ENCODE measurements at regions not wholly inside any gene's neighbourhood (a gene's known extent, or its start where the extent isn't known, plus 50 kb on each side); places are given as distances from the start of the nearest gene placed in this dataset.

DNA sequence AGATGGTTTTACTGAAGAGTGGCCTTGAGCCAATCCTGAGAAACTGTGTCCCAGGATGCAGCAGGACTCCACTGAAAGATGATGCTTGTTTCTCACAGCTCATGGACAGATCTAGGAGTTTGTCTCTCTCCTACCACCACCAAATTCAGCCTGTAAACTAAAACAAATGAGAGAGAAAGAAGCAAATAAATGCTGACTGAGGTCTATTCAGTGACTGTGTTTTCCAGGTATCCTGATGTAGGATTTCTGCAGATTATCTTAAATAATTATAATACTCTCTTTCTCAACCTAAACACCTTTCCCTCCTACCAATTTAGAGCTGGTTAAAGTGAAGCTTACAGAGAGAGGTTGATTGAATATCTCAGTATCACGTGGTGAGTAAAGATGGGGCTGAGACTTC is 599.6 kb upstream of the LCORL start:
- Histone ChIP-seq H3K4me1 (replicated peaks; ENCODE audit: insufficient read depth) (no peaks in the 10 kb centered on the region), H3K4me3 (no peak overlapping the region), H3K36me3 (ENCODE audit: low read depth) (no peaks in the 10 kb centered on the region), H3F3A (ENCODE audit: insufficient read depth, low read depth) (no peaks in the 10 kb centered on the region), H3K27me3 (ENCODE audit: insufficient read depth, low read depth) (0 out of 2 replicates have a peak, but pooled peaks cover 7% of the 10 kb centered on the region), H3K9me2 (ENCODE audit: insufficient read depth) (no peaks in the 10 kb centered on the region), H3K79me2 (ENCODE audit: low read depth) (no peaks in the 10 kb centered on the region), H3K27ac (no peak overlapping the region), H3K9me3 (ENCODE audit: insufficient read depth, low read depth) (no peaks in the 10 kb centered on the region), H2AFZ (no peak overlapping the region), H3K4me2 (no peak overlapping the region), H4K20me1 (ENCODE audit: insufficient read depth) (no peaks in the 10 kb centered on the region)
- no TSS peak for BruUV-seq (replicated peaks)
- POLR2A ChIA-PET (ENCODE audit: unreplicated experiment) = no interaction called here
- intact Hi-C loops (cut with micrococcal nuclease; ENCODE audit: unreplicated experiment) = no loop called here
- TF ChIP-seq, protein P1, sequence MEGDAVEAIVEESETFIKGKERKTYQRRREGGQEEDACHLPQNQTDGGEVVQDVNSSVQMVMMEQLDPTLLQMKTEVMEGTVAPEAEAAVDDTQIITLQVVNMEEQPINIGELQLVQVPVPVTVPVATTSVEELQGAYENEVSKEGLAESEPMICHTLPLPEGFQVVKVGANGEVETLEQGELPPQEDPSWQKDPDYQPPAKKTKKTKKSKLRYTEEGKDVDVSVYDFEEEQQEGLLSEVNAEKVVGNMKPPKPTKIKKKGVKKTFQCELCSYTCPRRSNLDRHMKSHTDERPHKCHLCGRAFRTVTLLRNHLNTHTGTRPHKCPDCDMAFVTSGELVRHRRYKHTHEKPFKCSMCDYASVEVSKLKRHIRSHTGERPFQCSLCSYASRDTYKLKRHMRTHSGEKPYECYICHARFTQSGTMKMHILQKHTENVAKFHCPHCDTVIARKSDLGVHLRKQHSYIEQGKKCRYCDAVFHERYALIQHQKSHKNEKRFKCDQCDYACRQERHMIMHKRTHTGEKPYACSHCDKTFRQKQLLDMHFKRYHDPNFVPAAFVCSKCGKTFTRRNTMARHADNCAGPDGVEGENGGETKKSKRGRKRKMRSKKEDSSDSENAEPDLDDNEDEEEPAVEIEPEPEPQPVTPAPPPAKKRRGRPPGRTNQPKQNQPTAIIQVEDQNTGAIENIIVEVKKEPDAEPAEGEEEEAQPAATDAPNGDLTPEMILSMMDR (conservative IDR thresholded peaks at IDR 0.05) = no peak
- no peak for TF ChIP-seq EZH2 (IDR thresholded peaks at IDR 0.05; ENCODE audit: low read depth)
- no peak for DNase-seq
- CTCF ChIA-PET = no interaction called here

DNA sequence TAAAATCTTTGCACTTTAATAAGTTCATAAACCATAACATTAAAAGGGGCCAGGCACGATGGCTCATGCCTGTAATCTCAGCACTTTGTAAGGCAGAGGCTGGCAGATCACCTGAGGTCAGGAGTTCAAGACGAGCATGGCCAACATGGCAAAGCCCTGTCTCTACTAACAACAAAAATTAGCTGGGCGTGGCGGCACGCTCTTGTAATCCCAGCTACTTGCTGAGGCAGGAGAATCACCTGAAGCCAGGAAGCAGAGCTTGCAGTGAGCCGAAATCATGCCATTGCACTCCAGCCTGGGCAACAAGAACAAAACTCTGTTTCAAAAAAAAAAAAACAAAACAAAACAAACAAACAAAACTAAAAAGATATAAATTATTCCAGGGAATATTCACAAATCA is 595.2 kb upstream of the LCORL start:
- no peaks in the 10 kb centered on the region for H3K36me3 ChIP-seq (ENCODE audit: low read depth)
- H3K4me2 ChIP-seq = no peak overlapping the region
- 0 out of 2 replicates have a peak, but pooled peaks cover 7% of the 10 kb centered on the region for H3K27me3 ChIP-seq (ENCODE audit: insufficient read depth, low read depth)
- no peaks in the 10 kb centered on the region for H3K9me2 ChIP-seq (ENCODE audit: insufficient read depth)
- H3K4me1 ChIP-seq (replicated peaks; ENCODE audit: insufficient read depth) = no peaks in the 10 kb centered on the region
- no peaks in the 10 kb centered on the region for H3F3A ChIP-seq (ENCODE audit: insufficient read depth, low read depth)
- no peak overlapping the region for H2AFZ ChIP-seq
- POLR2A ChIA-PET (ENCODE audit: unreplicated experiment) = interaction anchor here (0.6 kb wide), 1 partner anchor 1316 kb away, joined by 4 read pairs; no protein-coding TSS in a partner anchor
- DNase-seq = no peak
- BruUV-seq (replicated peaks) = no TSS peak
- CTCF ChIA-PET = no interaction called here
- H4K20me1 ChIP-seq (ENCODE audit: insufficient read depth) = no peaks in the 10 kb centered on the region
- H3K79me2 ChIP-seq (ENCODE audit: low read depth) = no peaks in the 10 kb centered on the region
- H3K9me3 ChIP-seq (ENCODE audit: insufficient read depth, low read depth) = no peaks in the 10 kb centered on the region
- TF ChIP-seq EZH2 (IDR thresholded peaks at IDR 0.05; ENCODE audit: low read depth) = no peak
- TF ChIP-seq, protein P1 (conservative IDR thresholded peaks at IDR 0.05) = no peak
- intact Hi-C loops (cut with micrococcal nuclease; ENCODE audit: unreplicated experiment) = no loop called here
- H3K4me3 ChIP-seq = no peak overlapping the region
- H3K27ac ChIP-seq = no peak overlapping the region

DNA sequence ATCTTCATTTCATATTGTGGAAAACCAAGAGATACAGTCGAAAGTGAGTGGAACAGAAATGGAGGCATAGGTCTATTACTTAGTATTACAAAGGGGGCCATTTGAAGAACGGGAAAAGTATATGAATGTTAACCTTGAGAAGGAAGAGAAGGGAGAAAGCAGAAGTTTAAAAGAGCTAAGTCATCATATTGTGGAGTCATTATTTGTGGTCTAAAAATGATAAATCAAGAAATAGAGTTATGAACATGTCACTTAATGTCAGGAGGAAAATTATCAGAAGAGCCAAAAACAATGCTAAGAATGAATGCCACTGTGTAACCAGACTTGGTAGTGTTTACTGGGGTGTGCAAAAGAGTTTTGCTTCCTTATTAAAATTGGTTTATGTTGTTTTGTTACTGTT is 589.5 kb upstream of the LCORL start:
- intact Hi-C loops (cut with micrococcal nuclease; ENCODE audit: unreplicated experiment) = no loop called here
- Histone ChIP-seq H3K27me3 (ENCODE audit: insufficient read depth, low read depth) (peaks cover 12% of the 10 kb centered on the region), H3K9me3 (ENCODE audit: insufficient read depth, low read depth) (no peaks in the 10 kb centered on the region), H3K4me2 (no peak overlapping the region), H3K9me2 (ENCODE audit: insufficient read depth) (no peaks in the 10 kb centered on the region), H3K4me3 (no peak overlapping the region), H2AFZ (no peak overlapping the region), H4K20me1 (ENCODE audit: insufficient read depth) (no peaks in the 10 kb centered on the region), H3K79me2 (ENCODE audit: low read depth) (no peaks in the 10 kb centered on the region), H3K27ac (no peak overlapping the region), H3F3A (ENCODE audit: insufficient read depth, low read depth) (no peaks in the 10 kb centered on the region), H3K36me3 (ENCODE audit: low read depth) (no peaks in the 10 kb centered on the region), H3K4me1 (replicated peaks; ENCODE audit: insufficient read depth) (no peaks in the 10 kb centered on the region)
- TF ChIP-seq, protein P1 (conservative IDR thresholded peaks at IDR 0.05) = no peak
- TF ChIP-seq EZH2 (IDR thresholded peaks at IDR 0.05; ENCODE audit: low read depth) = no peak
- POLR2A ChIA-PET (ENCODE audit: unreplicated experiment) = no interaction called here
- CTCF ChIA-PET = no interaction called here
- DNase-seq = no peak
- BruUV-seq (replicated peaks) = no TSS peak

All from PC-9 (cell line).